OCI-LY7 (cell line): ENCODE measurements at regions not wholly inside any gene's neighbourhood (a gene's known extent, or its start where the extent isn't known, plus 50 kb on each side); places are given as distances from the start of the nearest gene placed in this dataset.

ENCODE experiments used
- BruUV-seq: library from RNA; stranded (reverse); fragments of 400-500 nt; replicated peaks from 2 replicates; lab custom pipeline; 2021; lab: Mats Ljungman, UMichigan
- CTCF ChIA-PET: fragments of 300-600 bp; sonication (Branson Sonifier 250); formaldehyde crosslinking; loops from one replicate; lab custom pipeline; 2022; ENCODE audit warnings: antibody characterized with exemption; ENCODE audit not compliant: unreplicated experiment; lab: Charles Lee
- POLR2A ChIA-PET: fragments of 300-600 bp; sonication (Branson Sonifier 250); formaldehyde crosslinking; loops from one replicate; lab custom pipeline; 2022; ENCODE audit warnings: antibody characterized with exemption; lab: Charles Lee
- DNase-seq: peaks from one replicate; pipeline ENCODE4 v3.0.0-alpha.2; 2015; ENCODE audit warnings: low spot score
- H2AFZ ChIP-seq: fragments of 200-600 bp; sonication (generic), shearing (Covaris generic); 2 replicates; pipeline ENCODE4 v1.6.1; 2014; ENCODE audit warnings: mild to moderate bottlenecking, antibody characterized with exemption, low read length, moderate library complexity
- H3K27ac ChIP-seq: fragments of 200-600 bp; sonication (generic); 2 replicates; pipeline ENCODE4 v1.5.1; 2014; ENCODE audit warnings: mixed run types, low read depth, mild to moderate bottlenecking, moderate library complexity, low read length, inconsistent platforms; ENCODE audit not compliant: poor library complexity, severe bottlenecking
- H3K36me3 ChIP-seq: fragments of 200-600 bp; sonication (generic); 2 replicates; pipeline ENCODE4 v1.6.1; 2014; ENCODE audit warnings: mild to moderate bottlenecking, antibody characterized with exemption, low read length, moderate library complexity, mixed read lengths; ENCODE audit not compliant: insufficient read depth
- H3K4me1 ChIP-seq: fragments of 200-600 bp; sonication (generic); 2 replicates; pipeline ENCODE4 v1.5.1; 2014; ENCODE audit warnings: mild to moderate bottlenecking, low read length; ENCODE audit not compliant: insufficient read depth, poor library complexity, severe bottlenecking
- H3K4me2 ChIP-seq: fragments of 200-600 bp; sonication (generic); 2 replicates; pipeline ENCODE4 v1.6.1; 2014; ENCODE audit warnings: mild to moderate bottlenecking, low read length
- H3K4me3 ChIP-seq: fragments of 200-600 bp; sonication (generic); 2 replicates; pipeline ENCODE4 v1.5.1; 2014; ENCODE audit warnings: mild to moderate bottlenecking, low read depth, low read length; ENCODE audit not compliant: poor library complexity, severe bottlenecking
- H3K79me2 ChIP-seq: fragments of 200-600 bp; sonication (generic); 2 replicates; pipeline ENCODE4 v1.6.1; 2016; ENCODE audit warnings: low read depth, mild to moderate bottlenecking, low read length, moderate library complexity, mixed read lengths; ENCODE audit not compliant: insufficient read depth
- H3K9me2 ChIP-seq: fragments of 200-600 bp; sonication (generic); 2 replicates; pipeline ENCODE4 v1.6.1; 2016; ENCODE audit warnings: mild to moderate bottlenecking, low read length, mixed read lengths; ENCODE audit not compliant: insufficient read depth
- H3K9me3 ChIP-seq: fragments of 200-600 bp; sonication (generic); 2 replicates; pipeline ENCODE4 v1.6.1; 2014; ENCODE audit warnings: mild to moderate bottlenecking, mixed run types, low read length, mixed read lengths
- H4K20me1 ChIP-seq: fragments of 200-600 bp; sonication (generic); 2 replicates; pipeline ENCODE4 v1.6.1; 2014; ENCODE audit warnings: mild to moderate bottlenecking, antibody characterized with exemption, low read length, moderate library complexity, mixed read lengths; ENCODE audit not compliant: insufficient read depth
- EZH2phosphoT487 ChIP-seq: fragments of 200-600 bp; sonication (generic); IDR thresholded peaks from 2 replicates; pipeline ENCODE4 v1.6.1; 2018; ENCODE audit warnings: low read depth, borderline replicate concordance, mild to moderate bottlenecking, mixed run types, antibody characterized with exemption, low read length, moderate library complexity, mixed read lengths
- intact Hi-C: fragments of 100-400 bp; cut with micrococcal nuclease; formaldehyde crosslinking; loops from one replicate; pipeline ENCODE4 v1.10.0; 2022; ENCODE audit not compliant: unreplicated experiment
- TF ChIP-seq, protein P1 (sequence below): fragments of 200-600 bp; sonication (generic); conservative IDR thresholded peaks from 2 replicates; pipeline ENCODE4 v1.5.1; 2014; ENCODE audit warnings: mild to moderate bottlenecking, antibody characterized with exemption, low read length, moderate library complexity, mixed read lengths

DNA sequence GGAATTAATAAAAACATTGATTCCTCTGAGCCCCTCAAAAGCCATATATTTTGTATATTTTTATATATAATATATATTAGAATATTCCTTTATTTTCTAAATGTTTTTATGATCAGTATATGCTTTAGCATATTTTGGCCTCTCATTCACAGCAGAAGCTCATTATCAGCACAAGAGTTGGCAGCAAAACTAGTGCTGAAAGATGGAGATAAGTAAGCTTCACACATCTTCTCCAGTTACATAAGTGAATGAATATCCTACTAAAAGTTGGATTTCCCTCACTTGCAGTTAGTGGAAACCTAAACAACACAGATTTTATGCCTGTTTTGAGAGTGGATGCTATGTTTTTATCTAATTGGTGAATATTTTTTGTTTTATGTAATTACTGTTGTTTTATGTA is 1303.8 kb upstream of the ADGRB3 start:
- no peak overlapping the region for H2AFZ ChIP-seq
- no TSS peak for BruUV-seq
- POLR2A ChIA-PET = no interaction called here
- H3K27ac ChIP-seq = no peak overlapping the region
- CTCF ChIA-PET = no interaction called here
- H4K20me1 ChIP-seq = no peaks in the 10 kb centered on the region
- H3K4me1 ChIP-seq = no peaks in the 10 kb centered on the region
- no peak overlapping the region for H3K4me3 ChIP-seq
- H3K79me2 ChIP-seq = no peaks in the 10 kb centered on the region
- intact Hi-C loops = no loop called here
- TF ChIP-seq, protein P1, sequence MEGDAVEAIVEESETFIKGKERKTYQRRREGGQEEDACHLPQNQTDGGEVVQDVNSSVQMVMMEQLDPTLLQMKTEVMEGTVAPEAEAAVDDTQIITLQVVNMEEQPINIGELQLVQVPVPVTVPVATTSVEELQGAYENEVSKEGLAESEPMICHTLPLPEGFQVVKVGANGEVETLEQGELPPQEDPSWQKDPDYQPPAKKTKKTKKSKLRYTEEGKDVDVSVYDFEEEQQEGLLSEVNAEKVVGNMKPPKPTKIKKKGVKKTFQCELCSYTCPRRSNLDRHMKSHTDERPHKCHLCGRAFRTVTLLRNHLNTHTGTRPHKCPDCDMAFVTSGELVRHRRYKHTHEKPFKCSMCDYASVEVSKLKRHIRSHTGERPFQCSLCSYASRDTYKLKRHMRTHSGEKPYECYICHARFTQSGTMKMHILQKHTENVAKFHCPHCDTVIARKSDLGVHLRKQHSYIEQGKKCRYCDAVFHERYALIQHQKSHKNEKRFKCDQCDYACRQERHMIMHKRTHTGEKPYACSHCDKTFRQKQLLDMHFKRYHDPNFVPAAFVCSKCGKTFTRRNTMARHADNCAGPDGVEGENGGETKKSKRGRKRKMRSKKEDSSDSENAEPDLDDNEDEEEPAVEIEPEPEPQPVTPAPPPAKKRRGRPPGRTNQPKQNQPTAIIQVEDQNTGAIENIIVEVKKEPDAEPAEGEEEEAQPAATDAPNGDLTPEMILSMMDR = no peak
- no peak for TF ChIP-seq EZH2phosphoT487
- H3K9me3 ChIP-seq = no peaks in the 10 kb centered on the region
- H3K9me2 ChIP-seq = no peaks in the 10 kb centered on the region
- no peaks in the 10 kb centered on the region for H3K36me3 ChIP-seq
- H3K4me2 ChIP-seq = no peak overlapping the region
- no peak for DNase-seq

DNA sequence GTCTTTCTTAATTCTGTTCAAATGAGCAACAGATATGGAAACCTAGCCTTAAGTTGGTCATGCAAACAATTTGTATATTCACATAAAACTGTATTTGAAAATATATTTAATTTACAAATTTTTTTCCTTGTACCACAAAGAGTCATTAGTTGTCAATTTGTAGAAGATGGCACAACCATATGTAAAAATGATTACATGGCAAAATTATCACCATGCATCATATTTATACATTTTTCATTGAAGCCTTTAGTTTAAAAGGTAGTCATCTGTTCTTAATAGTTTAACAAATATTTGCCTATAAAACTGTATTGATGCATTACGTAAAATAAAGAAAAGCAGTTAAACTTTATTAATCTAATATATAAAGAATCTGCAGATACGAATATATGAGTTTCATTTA is 1306.8 kb upstream of the ADGRB3 start:
- DNase-seq = no peak
- TF ChIP-seq, protein P1 = no peak
- TF ChIP-seq EZH2phosphoT487 = no peak
- Histone ChIP-seq H3K4me1 (no peaks in the 10 kb centered on the region), H3K9me2 (no peaks in the 10 kb centered on the region), H3K9me3 (no peaks in the 10 kb centered on the region), H3K79me2 (no peaks in the 10 kb centered on the region), H3K36me3 (no peaks in the 10 kb centered on the region), H2AFZ (no peak overlapping the region), H4K20me1 (no peaks in the 10 kb centered on the region), H3K4me3 (no peak overlapping the region), H3K4me2 (no peak overlapping the region), H3K27ac (no peak overlapping the region)
- intact Hi-C loops = no loop called here
- no TSS peak for BruUV-seq
- ChIA-PET CTCF (no interaction called here), POLR2A (no interaction called here)

DNA sequence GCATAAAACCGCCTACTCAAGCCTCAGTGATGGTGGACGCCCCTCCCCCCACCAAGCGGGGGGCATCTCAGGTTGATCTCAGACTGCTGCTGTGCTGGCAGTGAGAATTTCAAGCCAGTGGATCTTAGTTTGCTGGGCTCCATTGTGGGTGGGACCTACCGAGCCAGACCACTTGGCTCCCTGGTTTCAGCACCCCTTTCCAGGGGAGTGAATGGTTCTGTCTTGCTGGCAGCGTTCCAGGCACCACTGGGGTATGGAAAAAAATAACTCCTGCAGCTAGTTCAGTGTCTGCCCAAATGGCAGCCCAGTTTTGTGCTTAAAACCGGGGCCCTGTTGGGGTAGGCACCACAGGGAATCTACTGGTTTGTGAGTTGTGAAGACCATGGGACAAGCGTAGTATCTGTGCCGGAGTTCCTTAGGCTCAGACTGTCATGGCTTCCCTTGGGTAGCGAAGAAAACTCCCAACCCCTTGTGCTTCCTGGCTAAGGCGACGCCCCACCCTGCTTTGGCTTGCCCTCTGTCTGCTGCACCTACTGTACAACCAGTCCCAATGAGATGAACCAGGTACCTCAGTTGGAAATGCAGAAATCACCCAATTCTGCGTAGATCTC is 1334.5 kb upstream of the ADGRB3 start:
- Histone ChIP-seq H3K4me1 (no peaks in the 10 kb centered on the region), H4K20me1 (no peaks in the 10 kb centered on the region), H3K4me2 (no peak overlapping the region), H3K4me3 (no peak overlapping the region), H3K9me2 (no peaks in the 10 kb centered on the region), H3K79me2 (no peaks in the 10 kb centered on the region), H2AFZ (no peak overlapping the region), H3K9me3 (no peaks in the 10 kb centered on the region), H3K27ac (no peak overlapping the region), H3K36me3 (no peaks in the 10 kb centered on the region)
- TF ChIP-seq EZH2phosphoT487 = no peak
- TF ChIP-seq, protein P1 = no peak
- intact Hi-C loops = no loop called here
- ChIA-PET CTCF (interaction anchor here (0.6 kb wide), 1 partner anchor 1272 kb away, joined by 3 read pairs; no protein-coding TSS in a partner anchor), POLR2A (no interaction called here)
- no peak for DNase-seq
- BruUV-seq = no TSS peak
